HG02588 (cell line): ENCODE measurements at regions not wholly inside any gene's neighbourhood (a gene's known extent, or its start where the extent isn't known, plus 50 kb on each side); places are given as distances from the start of the nearest gene placed in this dataset.
A peak's percentile ranks its signal among the peaks of the same experiment; 100 is the strongest.

Experiments used
- ATAC-seq: cut with Tn5 transposase; IDR thresholded peaks from one replicate; pipeline ENCODE4 v1.9.1; 2021; ENCODE audit warnings: mild to moderate bottlenecking, moderate library complexity; ENCODE audit not compliant: unreplicated experiment

- ATAC-seq, result no peak
Observed at GRCh38 chr1:72693899-72694298, 411.6 kb upstream of the NEGR1 start.

- no peak for ATAC-seq
Observed at GRCh38 chr1:72693376-72693775, 411.0 kb upstream of the NEGR1 start.

- ATAC-seq, result no peak
Observed at GRCh38 chr1:72690871-72691270, 408.5 kb upstream of the NEGR1 start.

- ATAC-seq, result no peak
Observed at GRCh38 chr1:72678683-72679082, 396.3 kb upstream of the NEGR1 start.

GRCh38 chr1:72670902-72671301 lies 388.6 kb upstream of the NEGR1 start:
- ATAC-seq, result no peak

- no peak for ATAC-seq
Observed at GRCh38 chr1:72662918-72663317, 380.6 kb upstream of the NEGR1 start.

- ATAC-seq, result no peak
Observed at GRCh38 chr1:72650843-72651435, 368.6 kb upstream of the NEGR1 start.

- no peak for ATAC-seq
Observed at GRCh38 chr1:72649991-72650390, 367.7 kb upstream of the NEGR1 start.

GRCh38 chr1:72649211-72649888 lies 367.0 kb upstream of the NEGR1 start:
- ATAC-seq, result no peak

- ATAC-seq, result no peak
Observed at GRCh38 chr1:72648465-72648864, 366.1 kb upstream of the NEGR1 start.

GRCh38 chr1:72643142-72643541 lies 360.8 kb upstream of the NEGR1 start:
- no peak for ATAC-seq

- ATAC-seq, result no peak
Observed at GRCh38 chr1:72637593-72637992, 355.3 kb upstream of the NEGR1 start.

GRCh38 chr1:72636631-72637030 lies 354.3 kb upstream of the NEGR1 start:
- ATAC-seq, result no peak

- ATAC-seq, result no peak
Observed at GRCh38 chr1:72635719-72636118, 353.4 kb upstream of the NEGR1 start.

- ATAC-seq, result no peak
Observed at GRCh38 chr1:72634946-72635345, 352.6 kb upstream of the NEGR1 start.

- no peak for ATAC-seq
Observed at GRCh38 chr1:72631449-72631848, 349.1 kb upstream of the NEGR1 start.

GRCh38 chr1:72623299-72623708 lies 341.0 kb upstream of the NEGR1 start:
- peak; percentile 86 for ATAC-seq

- ATAC-seq, result no peak
Observed at GRCh38 chr1:72620453-72620852, 338.1 kb upstream of the NEGR1 start.

GRCh38 chr1:72606216-72606810 lies 324.0 kb upstream of the NEGR1 start:
- ATAC-seq, result no peak

GRCh38 chr1:72601035-72601674 lies 318.8 kb upstream of the NEGR1 start:
- ATAC-seq, result no peak

GRCh38 chr1:72586023-72586685 lies 303.8 kb upstream of the NEGR1 start:
- ATAC-seq, result no peak
